T-helper 1 cell treated with Interleukin-12 subunit alpha and Interleukin-12 subunit beta and Interleukin-4 antibody, amounts not matched to agents 30 μg/mL and 1 μg/mL, for 36 hours (primary cell): ENCODE measurements at regions not wholly inside any gene's neighbourhood (a gene's known extent, or its start where the extent isn't known, plus 50 kb on each side); places are given as distances from the start of the nearest gene placed in this dataset.

ENCODE experiments used
- H3K27ac Mint-ChIP-seq: one replicate; pipeline ENCODE4 v1.8.0; 2021; ENCODE audit warnings: mild to moderate bottlenecking, mixed read lengths
- H3K27me3 Mint-ChIP-seq: one replicate; pipeline ENCODE4 v1.8.0; 2021; ENCODE audit warnings: low read depth, mixed read lengths
- H3K36me3 Mint-ChIP-seq: one replicate; pipeline ENCODE4 v1.8.0; 2021; ENCODE audit warnings: low read depth, mixed read lengths
- H3K4me1 Mint-ChIP-seq: one replicate; pipeline ENCODE4 v1.8.0; 2021; ENCODE audit warnings: low read depth, mixed read lengths
- H3K4me3 Mint-ChIP-seq: one replicate; pipeline ENCODE4 v1.8.0; 2021; ENCODE audit warnings: mild to moderate bottlenecking, moderate library complexity, mixed read lengths
- H3K9me3 Mint-ChIP-seq: one replicate; pipeline ENCODE4 v1.8.0; 2021; ENCODE audit warnings: mixed read lengths

DNA sequence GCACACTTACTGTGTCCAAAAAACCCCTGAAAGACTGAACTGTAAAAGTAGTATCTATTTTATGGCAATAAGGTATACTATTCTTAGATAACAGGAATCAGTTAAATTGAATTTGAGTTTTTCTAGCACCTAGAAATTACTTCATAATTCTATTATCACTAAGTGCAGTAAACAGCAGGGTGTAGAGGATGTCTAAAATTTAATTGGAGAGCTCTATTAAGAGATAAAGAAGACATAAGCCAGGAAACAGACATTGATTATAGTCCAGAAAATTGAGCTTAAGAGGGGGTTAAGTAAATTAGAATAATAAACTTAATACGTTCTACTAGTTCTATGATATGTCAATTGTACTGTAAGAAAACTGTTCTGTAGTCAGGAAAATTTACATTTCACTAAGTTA is 403.5 kb upstream of the CBLB start:
- H3K4me3 Mint-ChIP-seq: no peak overlapping the region
- peaks cover 32% of the 10 kb centered on the region for H3K9me3 Mint-ChIP-seq
- no peak overlapping the region for H3K27ac Mint-ChIP-seq
- peaks cover 4% of the 10 kb centered on the region for H3K4me1 Mint-ChIP-seq
- H3K27me3 Mint-ChIP-seq: no peaks in the 10 kb centered on the region
- H3K36me3 Mint-ChIP-seq: peaks cover 13% of the 10 kb centered on the region

DNA sequence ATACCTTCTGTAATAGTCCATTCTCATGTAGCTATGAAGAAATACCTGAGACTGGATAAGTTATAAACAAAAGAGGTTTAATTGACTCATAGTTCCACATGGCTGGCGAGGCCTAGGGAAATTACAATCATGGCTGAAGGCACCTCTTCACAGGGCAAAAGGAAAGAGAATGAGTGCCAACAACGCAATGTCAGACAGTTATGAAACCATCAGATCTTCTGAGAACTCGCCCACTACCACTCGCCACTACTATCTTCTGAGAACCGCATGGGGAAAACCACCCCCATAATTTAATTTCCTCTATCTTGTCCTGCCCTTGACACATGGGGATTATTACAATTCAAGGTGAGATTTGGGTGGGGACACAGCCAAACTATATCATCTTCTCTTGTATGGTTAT is 406.8 kb upstream of the CBLB start:
- Mint-ChIP-seq H3K9me3 (peaks cover 33% of the 10 kb centered on the region), H3K4me3 (no peak overlapping the region), H3K27ac (no peak overlapping the region), H3K36me3 (peaks cover 9% of the 10 kb centered on the region), H3K4me1 (peaks cover 4% of the 10 kb centered on the region), H3K27me3 (no peaks in the 10 kb centered on the region)

DNA sequence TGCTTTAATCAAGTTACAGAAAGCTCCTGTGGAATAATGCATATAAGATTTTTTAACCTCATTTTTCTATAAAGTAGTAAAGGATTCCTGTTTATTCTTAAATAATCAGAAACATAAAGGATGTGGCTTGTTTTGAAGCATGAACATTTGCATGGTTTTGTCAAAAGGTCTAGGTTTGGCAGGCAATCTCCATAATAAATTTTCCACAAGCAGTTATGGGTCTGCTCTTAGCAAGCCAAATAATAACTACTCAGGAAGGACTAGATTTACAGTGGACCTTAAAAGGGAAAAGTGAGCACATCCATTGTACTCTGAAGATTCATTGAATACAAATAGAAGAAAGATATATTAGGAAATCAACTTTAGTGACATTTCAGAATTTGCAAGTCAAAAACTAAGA is 407.3 kb upstream of the CBLB start:
- Mint-ChIP-seq H3K4me3 (no peak overlapping the region), H3K27ac (no peak overlapping the region), H3K27me3 (no peaks in the 10 kb centered on the region), H3K4me1 (peaks cover 4% of the 10 kb centered on the region), H3K36me3 (peaks cover 9% of the 10 kb centered on the region), H3K9me3 (peaks cover 33% of the 10 kb centered on the region)

DNA sequence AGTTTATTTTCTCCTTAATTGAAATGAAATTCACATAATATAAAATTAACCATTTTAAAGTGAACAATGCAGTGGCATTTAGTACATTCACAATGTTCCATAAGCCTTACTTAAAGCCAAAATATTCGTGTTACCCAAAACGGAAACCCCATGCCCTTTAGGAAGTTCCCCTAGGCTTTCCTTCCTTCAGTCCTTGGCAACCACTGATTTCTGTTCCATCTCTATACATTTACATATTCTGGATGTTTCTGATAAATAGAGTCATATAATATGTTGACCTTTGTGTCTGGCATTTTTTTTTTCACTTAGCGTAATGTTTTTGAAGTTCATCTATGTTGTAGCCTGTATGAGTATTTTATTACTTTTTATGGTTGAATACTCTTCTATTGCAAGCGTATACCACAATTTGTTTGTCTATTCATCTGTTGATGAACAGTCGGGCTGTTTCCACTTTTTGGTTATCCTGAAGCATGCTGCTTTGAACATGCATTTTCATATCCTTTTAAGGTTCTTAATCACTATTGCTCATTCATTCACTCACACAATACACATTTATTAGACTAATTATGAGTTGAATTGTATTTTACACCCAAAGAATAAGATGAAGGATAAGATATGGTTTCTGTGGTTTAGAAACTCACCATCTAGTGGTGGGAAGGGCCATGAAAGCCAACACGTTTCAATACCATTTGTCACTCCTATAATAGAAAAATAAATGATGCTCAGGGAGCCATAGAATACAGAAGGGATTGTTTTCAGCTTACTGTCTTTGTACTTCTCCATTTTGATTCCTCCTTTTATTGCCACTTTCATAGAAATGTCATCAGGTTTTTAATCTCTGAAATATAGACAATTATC is 408.2 kb upstream of the CBLB start:
- Mint-ChIP-seq H3K27me3 (no peaks in the 10 kb centered on the region), H3K4me1 (peaks cover 4% of the 10 kb centered on the region), H3K9me3 (peaks cover 31% of the 10 kb centered on the region), H3K4me3 (no peak overlapping the region), H3K36me3 (peaks cover 7% of the 10 kb centered on the region), H3K27ac (no peak overlapping the region)

DNA sequence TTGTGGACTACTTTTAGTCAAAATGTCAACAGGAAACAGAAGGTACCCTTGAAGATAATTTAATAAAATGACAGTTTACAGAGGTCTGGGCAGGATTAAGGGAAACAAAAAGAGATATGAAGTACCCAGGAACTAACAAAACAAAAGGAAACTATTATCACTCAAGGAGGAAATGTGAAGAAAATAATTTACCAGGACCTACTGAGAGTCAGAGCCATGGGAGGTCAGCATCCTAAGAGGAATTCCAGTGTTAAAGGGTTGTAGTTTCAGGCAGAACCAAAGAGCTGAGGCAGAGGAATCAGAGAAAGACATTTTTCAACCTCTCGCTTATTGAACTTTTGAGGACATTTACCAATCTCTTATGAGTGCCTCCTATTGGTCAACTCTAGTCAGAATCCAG is 408.9 kb upstream of the CBLB start:
- no peaks in the 10 kb centered on the region for H3K27me3 Mint-ChIP-seq
- H3K4me3 Mint-ChIP-seq: no peak overlapping the region
- no peak overlapping the region for H3K27ac Mint-ChIP-seq

DNA sequence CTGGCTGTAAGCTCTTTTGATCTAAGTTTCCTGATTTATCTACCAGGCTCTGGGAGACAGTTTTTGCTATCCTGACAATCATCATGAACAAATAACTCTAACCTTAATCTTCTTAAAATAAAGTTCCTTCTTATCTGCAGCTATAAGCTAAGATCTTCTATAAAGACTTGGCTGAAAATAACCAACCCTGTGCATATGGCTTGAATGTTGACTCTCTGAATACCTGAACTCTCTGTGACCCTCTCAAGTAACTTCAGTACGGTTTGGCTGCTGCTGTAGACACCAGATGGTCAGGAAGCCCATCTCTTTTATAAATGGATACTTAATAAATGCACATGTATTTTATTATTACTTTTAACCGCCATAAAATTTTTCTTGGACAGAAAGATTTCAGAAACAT is 412.4 kb upstream of the CBLB start:
- H3K27me3 Mint-ChIP-seq: no peaks in the 10 kb centered on the region
- no peak overlapping the region for H3K4me3 Mint-ChIP-seq
- peaks cover 37% of the 10 kb centered on the region for H3K9me3 Mint-ChIP-seq

More for the DNA sequence above, 408.9 kb upstream of the CBLB start:
- Mint-ChIP-seq H3K36me3 (peaks cover 7% of the 10 kb centered on the region), H3K4me1 (peaks cover 4% of the 10 kb centered on the region), H3K9me3 (peaks cover 38% of the 10 kb centered on the region)

DNA sequence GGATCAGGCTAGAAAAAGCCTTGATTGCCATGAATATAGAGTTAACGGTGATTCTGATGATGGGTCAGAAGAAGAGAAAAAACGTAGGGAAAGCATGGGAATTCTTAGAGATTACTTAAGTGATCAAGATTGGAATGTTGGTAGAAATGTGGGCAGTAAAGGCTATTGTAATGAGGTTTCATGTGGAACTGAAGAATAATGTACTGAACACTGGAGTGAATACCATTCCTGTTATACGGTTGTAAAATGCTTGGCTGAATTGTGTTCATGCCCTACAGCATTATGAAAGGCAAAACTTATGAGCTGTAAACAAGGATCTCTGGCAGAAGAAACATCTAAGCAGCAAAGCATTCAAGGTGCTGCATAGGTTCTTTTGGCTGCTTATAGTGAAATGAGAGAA is 414.1 kb upstream of the CBLB start:
- no peak overlapping the region for H3K4me3 Mint-ChIP-seq
- H3K27ac Mint-ChIP-seq: no peak overlapping the region
- peaks cover 35% of the 10 kb centered on the region for H3K9me3 Mint-ChIP-seq
- H3K27me3 Mint-ChIP-seq: no peaks in the 10 kb centered on the region
- no peaks in the 10 kb centered on the region for H3K4me1 Mint-ChIP-seq
- H3K36me3 Mint-ChIP-seq: peaks cover 6% of the 10 kb centered on the region

More for the DNA sequence above, 412.4 kb upstream of the CBLB start:
- Mint-ChIP-seq H3K36me3 (peaks cover 8% of the 10 kb centered on the region), H3K4me1 (peaks cover 2% of the 10 kb centered on the region), H3K27ac (no peak overlapping the region)

DNA sequence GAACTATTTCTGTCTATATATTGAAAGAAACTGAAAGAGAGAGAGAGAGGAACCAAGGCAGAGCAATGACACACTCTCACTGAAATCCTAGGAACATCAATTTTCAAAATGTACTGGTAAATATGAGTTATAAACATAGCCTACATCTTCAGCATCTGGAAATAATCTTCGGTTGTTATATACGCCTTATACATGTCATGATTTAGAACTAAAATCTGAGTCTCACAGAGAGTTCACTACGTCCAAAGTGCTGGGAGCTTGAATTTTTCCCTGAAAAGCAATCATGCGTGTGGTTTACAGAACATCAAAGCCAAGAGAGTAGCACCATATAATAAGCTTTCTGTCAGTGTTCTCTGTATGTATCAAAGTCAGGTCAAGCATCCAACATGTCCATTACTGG is 420.0 kb upstream of the CBLB start:
- H3K27ac Mint-ChIP-seq: no peak overlapping the region
- peaks cover 8% of the 10 kb centered on the region for H3K36me3 Mint-ChIP-seq
- H3K4me1 Mint-ChIP-seq: peaks cover 15% of the 10 kb centered on the region
- no peaks in the 10 kb centered on the region for H3K27me3 Mint-ChIP-seq
- peaks cover 22% of the 10 kb centered on the region for H3K9me3 Mint-ChIP-seq
- no peak overlapping the region for H3K4me3 Mint-ChIP-seq

DNA sequence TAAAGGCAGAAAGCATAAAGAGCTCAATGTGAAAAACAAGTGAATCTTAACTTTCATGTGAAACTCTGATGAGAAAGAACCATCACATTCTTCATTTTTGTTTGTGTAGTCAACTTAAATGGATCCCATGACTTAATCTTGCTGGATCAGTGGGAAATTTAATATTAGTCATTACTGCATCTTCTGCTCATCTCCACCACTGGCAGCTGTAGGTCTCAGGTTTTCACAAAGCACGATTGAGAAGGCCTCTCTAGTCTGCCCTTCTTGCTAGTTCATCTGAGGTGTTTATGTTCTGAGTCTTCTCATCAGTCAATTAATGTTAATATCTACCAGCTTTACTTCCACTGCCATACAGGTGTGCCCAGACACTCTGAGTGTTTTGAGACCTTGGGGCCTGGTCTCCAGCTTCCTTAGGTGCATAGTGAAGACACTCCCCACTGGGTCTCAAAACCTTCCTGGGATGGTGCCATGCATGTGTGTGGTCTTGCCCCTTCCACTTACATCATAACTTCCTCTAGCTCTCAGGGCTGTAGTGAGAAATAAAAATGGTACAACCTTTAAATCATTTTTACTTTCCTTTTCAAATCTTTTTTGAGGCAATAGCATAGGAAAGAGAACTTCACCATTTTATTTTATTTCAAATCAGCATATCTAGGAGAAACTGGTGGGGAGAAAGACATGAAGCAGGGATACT is 421.6 kb upstream of the CBLB start:
- Mint-ChIP-seq H3K27ac (no peak overlapping the region), H3K9me3 (peaks cover 19% of the 10 kb centered on the region), H3K4me3 (no peak overlapping the region), H3K4me1 (peaks cover 15% of the 10 kb centered on the region), H3K36me3 (peaks cover 4% of the 10 kb centered on the region), H3K27me3 (no peaks in the 10 kb centered on the region)

DNA sequence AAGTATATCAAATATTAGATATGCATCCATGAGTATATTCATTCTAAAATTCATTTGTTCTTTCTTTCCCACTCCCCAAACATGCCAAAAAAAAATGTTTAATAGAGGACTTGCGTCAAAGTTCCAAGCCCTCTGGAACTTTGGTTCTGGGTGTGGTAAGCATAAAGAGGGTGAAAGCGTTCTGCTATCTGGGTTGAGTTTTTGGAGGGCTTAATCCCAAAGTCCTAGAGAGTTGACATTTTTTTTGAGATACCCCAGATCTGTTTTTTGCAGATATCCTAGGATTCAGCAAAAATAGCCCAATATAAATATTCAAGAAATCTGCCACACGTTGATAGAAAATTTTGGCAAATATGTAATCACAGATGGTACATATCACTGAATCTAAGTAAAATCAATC is 424.3 kb upstream of the CBLB start:
- Mint-ChIP-seq H3K27ac (no peak overlapping the region), H3K4me1 (peaks cover 20% of the 10 kb centered on the region)

DNA sequence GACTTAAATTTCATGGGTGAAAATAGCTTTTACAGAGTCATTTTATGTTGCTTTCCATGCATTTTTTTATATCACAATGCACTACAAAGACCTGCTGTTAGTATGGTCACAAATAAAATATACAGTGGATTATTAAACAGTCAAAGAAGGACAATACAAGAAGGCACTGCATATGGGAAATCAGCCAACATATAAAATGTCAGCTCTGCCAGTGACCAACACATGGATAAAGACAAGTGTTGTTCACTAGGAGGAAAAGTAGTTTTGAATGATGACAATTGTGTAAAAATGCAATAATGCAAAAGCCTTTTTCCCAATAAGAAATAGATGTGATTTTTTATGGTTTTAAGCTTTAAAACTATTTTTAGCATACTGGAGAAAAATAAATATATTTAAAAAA is 425.3 kb upstream of the CBLB start:
- Mint-ChIP-seq H3K4me1 (peaks cover 19% of the 10 kb centered on the region), H3K36me3 (peaks cover 6% of the 10 kb centered on the region), H3K27me3 (no peaks in the 10 kb centered on the region), H3K27ac (no peak overlapping the region), H3K4me3 (no peak overlapping the region), H3K9me3 (peaks cover 15% of the 10 kb centered on the region)

More for the DNA sequence above, 424.3 kb upstream of the CBLB start:
- Mint-ChIP-seq H3K4me3 (no peak overlapping the region), H3K36me3 (peaks cover 5% of the 10 kb centered on the region), H3K9me3 (peaks cover 15% of the 10 kb centered on the region), H3K27me3 (no peaks in the 10 kb centered on the region)

DNA sequence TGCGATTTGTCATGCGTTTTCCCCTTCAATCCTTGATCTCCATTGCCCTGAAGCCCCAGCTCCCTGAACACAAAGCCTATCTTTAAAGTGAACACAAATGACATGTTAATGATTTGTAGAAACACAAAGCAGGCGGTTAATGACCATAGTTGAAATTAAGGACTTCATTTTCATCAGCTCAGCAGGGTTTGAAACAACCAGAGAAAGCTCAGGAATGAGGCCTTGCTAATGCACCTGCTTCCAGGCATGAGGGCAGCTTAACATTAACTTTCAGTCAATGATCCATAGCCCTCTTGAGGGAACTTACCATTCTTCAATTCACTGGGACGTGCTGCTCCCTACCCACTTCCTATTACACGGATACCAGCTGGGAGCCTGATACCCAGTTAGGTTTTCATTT is 427.2 kb upstream of the CBLB start:
- Mint-ChIP-seq H3K9me3 (peaks cover 16% of the 10 kb centered on the region), H3K27ac (no peak overlapping the region), H3K4me1 (peaks cover 19% of the 10 kb centered on the region), H3K36me3 (peaks cover 14% of the 10 kb centered on the region), H3K4me3 (no peak overlapping the region), H3K27me3 (no peaks in the 10 kb centered on the region)

DNA sequence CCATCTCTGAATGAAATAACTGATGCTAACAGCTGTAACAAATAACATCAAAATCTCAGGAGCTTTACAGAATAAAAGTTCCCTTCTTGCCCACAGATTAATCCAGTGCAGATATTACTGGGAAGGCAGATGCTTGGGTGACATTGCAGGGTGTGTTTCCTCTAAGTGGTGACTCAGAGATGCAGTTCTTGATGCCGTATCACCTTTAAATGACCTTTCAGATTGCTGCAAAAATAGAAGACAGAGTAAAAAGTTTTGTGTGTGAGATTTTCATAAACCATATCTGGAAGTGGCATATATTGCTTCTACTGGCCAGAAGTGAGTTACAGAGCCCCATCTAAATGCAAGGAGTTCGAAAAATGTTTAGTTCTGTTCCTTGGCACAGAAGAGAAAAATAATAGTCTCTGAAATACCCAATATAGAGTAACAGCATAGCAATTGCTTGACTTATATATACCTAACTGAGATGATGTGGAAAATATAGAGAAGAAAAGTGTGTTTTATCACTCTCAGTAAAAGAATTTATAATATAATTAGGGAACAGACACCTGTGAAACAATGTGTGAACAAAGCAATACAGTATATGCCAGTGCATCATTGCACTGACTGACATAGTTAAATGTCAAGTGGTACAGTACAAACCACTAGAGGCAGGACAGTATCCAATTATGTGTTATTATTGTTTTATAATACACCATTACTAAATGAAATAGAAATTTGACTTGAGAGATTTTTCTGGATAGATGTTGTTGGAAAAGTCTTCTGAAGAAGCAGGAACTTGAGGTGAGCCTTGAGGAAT is 430.7 kb upstream of the CBLB start:
- peak overlapping the region; percentile 4 for H3K4me3 Mint-ChIP-seq
- H3K9me3 Mint-ChIP-seq: peaks cover 16% of the 10 kb centered on the region
- H3K27me3 Mint-ChIP-seq: no peaks in the 10 kb centered on the region
- peaks cover 39% of the 10 kb centered on the region for H3K4me1 Mint-ChIP-seq
- H3K27ac Mint-ChIP-seq: peak overlapping the region; percentile 46
- peaks cover 18% of the 10 kb centered on the region for H3K36me3 Mint-ChIP-seq

DNA sequence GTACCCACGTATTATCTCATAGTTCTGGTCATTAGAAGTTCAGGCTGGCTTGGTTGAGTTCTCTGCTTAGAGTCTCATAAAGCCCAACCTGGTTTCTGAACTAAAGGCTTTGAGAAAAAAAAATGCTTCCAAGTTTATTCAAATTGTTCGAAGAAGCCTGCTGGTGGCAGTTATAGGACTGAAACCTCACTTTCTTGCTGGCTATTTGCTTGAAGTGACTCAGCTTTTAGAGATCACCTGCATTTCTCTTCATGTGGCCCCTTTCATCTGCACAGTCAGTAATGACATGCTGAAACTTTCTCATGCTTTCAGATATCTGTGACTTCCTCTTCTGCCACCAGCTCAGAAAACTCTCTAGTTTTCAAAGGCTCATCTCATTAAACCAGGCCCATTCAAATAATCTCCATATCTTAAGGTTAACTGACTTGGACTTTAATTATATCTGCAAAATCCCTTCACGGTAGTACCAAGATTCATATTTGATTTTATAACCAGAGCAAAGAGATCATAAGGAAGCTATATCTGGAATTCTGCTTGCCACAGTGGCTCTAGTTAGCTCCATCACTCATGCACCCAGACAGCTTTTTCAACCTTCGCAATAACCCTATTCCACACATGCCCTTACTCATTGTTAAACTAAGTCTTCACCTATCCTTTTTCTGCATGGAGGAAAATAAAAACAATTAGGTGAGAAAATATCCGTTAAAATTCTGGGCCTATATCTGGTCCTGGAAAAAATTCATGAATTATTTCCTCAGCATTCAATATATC is 433.8 kb upstream of the CBLB start:
- peaks cover 36% of the 10 kb centered on the region for H3K4me1 Mint-ChIP-seq
- no peak overlapping the region for H3K4me3 Mint-ChIP-seq
- peaks cover 15% of the 10 kb centered on the region for H3K9me3 Mint-ChIP-seq
- H3K27ac Mint-ChIP-seq: peak overlapping the region; percentile 70
- peaks cover 21% of the 10 kb centered on the region for H3K36me3 Mint-ChIP-seq
- H3K27me3 Mint-ChIP-seq: no peaks in the 10 kb centered on the region
